HG03469 (cell line): ENCODE measurements at regions not wholly inside any gene's neighbourhood (a gene's known extent, or its start where the extent isn't known, plus 50 kb on each side); places are given as distances from the start of the nearest gene placed in this dataset.

Experiments used
- ATAC-seq: cut with Tn5 transposase; IDR thresholded peaks from one replicate; pipeline ENCODE4 v1.9.1; 2021; ENCODE audit warnings: mild to moderate bottlenecking, moderate library complexity, moderate number of reproducible peaks; ENCODE audit not compliant: unreplicated experiment

- ATAC-seq: no peak
These were observed 287.1 kb upstream of the PRDM1 start for GRCh38 chr6:105799056-105799455.

- ATAC-seq: no peak
These were observed 288.1 kb upstream of the PRDM1 start for GRCh38 chr6:105797983-105798453.

GRCh38 chr6:105797286-105797979 is 288.7 kb upstream of the PRDM1 start:
- no peak for ATAC-seq

GRCh38 chr6:105795913-105796517 is 290.1 kb upstream of the PRDM1 start:
- ATAC-seq: no peak

- no peak for ATAC-seq
These were observed 290.8 kb upstream of the PRDM1 start for GRCh38 chr6:105795366-105795765.

- no peak for ATAC-seq
These were observed 291.3 kb upstream of the PRDM1 start for GRCh38 chr6:105794870-105795269.

- ATAC-seq: no peak
These were observed 291.9 kb upstream of the PRDM1 start for GRCh38 chr6:105794239-105794638.

- no peak for ATAC-seq
These were observed 293.0 kb upstream of the PRDM1 start for GRCh38 chr6:105793130-105793529.

- ATAC-seq: no peak
These were observed 294.4 kb upstream of the PRDM1 start for GRCh38 chr6:105791583-105792318.

GRCh38 chr6:105791179-105791578 is 295.0 kb upstream of the PRDM1 start:
- ATAC-seq: no peak

GRCh38 chr6:105790635-105791034 is 295.5 kb upstream of the PRDM1 start:
- ATAC-seq: no peak

GRCh38 chr6:105789935-105790334 is 296.2 kb upstream of the PRDM1 start:
- no peak for ATAC-seq

- no peak for ATAC-seq
These were observed 298.4 kb upstream of the PRDM1 start for GRCh38 chr6:105787747-105788146.

GRCh38 chr6:105786890-105787655 is 299.1 kb upstream of the PRDM1 start:
- peak; percentile 47 for ATAC-seq

GRCh38 chr6:105786449-105786848 is 299.7 kb upstream of the PRDM1 start:
- no peak for ATAC-seq

- no peak for ATAC-seq
These were observed 300.9 kb upstream of the PRDM1 start for GRCh38 chr6:105785066-105785811.

- no peak for ATAC-seq
These were observed 302.0 kb upstream of the PRDM1 start for GRCh38 chr6:105784179-105784578.

- no peak for ATAC-seq
These were observed 302.7 kb upstream of the PRDM1 start for GRCh38 chr6:105783333-105783935.

- no peak for ATAC-seq
These were observed 304.2 kb upstream of the PRDM1 start for GRCh38 chr6:105781915-105782314.

- no peak for ATAC-seq
These were observed 304.9 kb upstream of the PRDM1 start for GRCh38 chr6:105781248-105781647.
